ENCODE measurements at regions not wholly inside any gene's neighbourhood (a gene's known extent, or its start where the extent isn't known, plus 50 kb on each side); places are given as distances from the start of the nearest gene placed in this dataset.
A peak's percentile ranks its signal among the peaks of the same experiment; 100 is the strongest.

DNA sequence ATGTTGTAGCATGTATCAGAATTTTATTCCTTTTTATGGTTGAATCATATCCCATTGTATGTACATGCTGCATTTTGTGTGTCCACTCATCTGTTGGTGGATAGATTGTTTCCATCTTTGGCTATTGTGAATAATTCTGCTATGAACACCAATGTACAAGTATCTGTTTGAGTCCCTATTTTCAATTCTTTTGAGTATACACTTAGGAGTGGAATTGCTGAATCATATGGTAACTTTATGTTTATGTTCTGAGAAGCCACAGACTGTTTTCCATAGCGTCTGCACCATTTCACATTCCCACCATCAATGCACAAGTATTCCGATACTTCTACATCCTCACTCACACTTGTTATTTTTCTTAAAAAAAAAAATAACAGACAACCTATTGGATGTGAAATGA lies 91.5 kb downstream of the ARF6 start:
- Histone ChIP-seq H3K27me3 (no peaks in the 10 kb centered on the region), H3K4me1 (peaks cover 0 to 14% (median 3%) of the 10 kb centered on the region in 4 donors), H3K9me3 (no peaks in the 10 kb centered on the region), H3K36me3 (no peaks in the 10 kb centered on the region), H3K4me3 (no peak overlapping the region), H3K27ac (no peak overlapping the region)
- ATAC-seq (ENCODE audit: low FRiP score in 2 of 2) (no peak), DNase-seq (no peak)
- 86 to 88% methylated on average over 2 of the region's 2 CpGs for WGBS, 2 donors
- no peak for TF ChIP-seq POLR2A (IDR thresholded peaks at IDR 0.05)
- TF ChIP-seq, protein P1, sequence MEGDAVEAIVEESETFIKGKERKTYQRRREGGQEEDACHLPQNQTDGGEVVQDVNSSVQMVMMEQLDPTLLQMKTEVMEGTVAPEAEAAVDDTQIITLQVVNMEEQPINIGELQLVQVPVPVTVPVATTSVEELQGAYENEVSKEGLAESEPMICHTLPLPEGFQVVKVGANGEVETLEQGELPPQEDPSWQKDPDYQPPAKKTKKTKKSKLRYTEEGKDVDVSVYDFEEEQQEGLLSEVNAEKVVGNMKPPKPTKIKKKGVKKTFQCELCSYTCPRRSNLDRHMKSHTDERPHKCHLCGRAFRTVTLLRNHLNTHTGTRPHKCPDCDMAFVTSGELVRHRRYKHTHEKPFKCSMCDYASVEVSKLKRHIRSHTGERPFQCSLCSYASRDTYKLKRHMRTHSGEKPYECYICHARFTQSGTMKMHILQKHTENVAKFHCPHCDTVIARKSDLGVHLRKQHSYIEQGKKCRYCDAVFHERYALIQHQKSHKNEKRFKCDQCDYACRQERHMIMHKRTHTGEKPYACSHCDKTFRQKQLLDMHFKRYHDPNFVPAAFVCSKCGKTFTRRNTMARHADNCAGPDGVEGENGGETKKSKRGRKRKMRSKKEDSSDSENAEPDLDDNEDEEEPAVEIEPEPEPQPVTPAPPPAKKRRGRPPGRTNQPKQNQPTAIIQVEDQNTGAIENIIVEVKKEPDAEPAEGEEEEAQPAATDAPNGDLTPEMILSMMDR (IDR thresholded peaks at IDR 0.05): no peak
- TF ChIP-seq POLR2AphosphoS5 (IDR thresholded peaks at IDR 0.05): no peak
- TF ChIP-seq EP300 (IDR thresholded peaks at IDR 0.05): no peak

DNA sequence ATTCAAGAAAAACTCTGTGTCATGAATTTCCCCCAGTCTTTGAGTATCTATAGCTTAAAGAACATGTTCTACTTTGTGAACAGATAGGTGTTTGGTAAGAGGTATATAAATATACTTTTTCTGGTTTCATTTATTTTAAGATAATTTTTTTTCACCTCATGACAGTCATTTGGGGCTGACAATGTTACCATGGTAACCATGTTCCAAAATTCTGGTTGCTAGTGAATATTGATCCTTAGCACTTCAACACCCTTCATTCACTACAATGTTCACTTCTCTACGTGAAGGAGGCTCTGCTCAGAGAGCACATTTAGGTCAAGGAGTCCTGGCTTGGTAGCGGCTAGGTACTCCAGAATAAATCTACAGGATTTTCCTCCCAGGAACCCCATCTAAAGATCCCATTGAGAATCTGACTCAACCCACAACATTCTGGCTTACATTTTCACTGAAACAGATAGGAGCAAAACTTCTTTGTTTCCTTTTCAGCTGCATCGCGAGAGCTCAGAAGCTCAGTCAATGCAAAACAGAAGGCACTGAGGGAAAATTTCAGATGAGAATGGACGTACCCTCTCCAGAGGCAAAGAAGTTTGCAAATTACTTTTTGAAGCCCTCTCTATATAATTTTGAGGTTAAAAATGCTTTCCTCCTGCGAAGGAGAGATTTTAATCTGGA lies 93.6 kb downstream of the ARF6 start:
- no peaks in the 10 kb centered on the region for H3K27me3 ChIP-seq
- 64 to 76% methylated on average over 6 of the region's 6 CpGs for WGBS, 2 donors
- DNase-seq (no peak), ATAC-seq (ENCODE audit: low FRiP score in 2 of 2) (peak in 1 of 2 donors; percentile 11)
- no peak overlapping the region for H3K4me3 ChIP-seq
- H3K4me1 ChIP-seq: peaks cover 0 to 14% (median 3%) of the 10 kb centered on the region in 4 donors
- TF ChIP-seq, protein P1 (IDR thresholded peaks at IDR 0.05): no peak
- TF ChIP-seq EP300 (IDR thresholded peaks at IDR 0.05): no peak
- no peak for TF ChIP-seq POLR2AphosphoS5 (IDR thresholded peaks at IDR 0.05)
- TF ChIP-seq POLR2A (IDR thresholded peaks at IDR 0.05): no peak
- H3K9me3 ChIP-seq: no peaks in the 10 kb centered on the region
- H3K27ac ChIP-seq: peak overlapping the region in 2 of 4 donors; percentile 25 to 62
- no peaks in the 10 kb centered on the region for H3K36me3 ChIP-seq

DNA sequence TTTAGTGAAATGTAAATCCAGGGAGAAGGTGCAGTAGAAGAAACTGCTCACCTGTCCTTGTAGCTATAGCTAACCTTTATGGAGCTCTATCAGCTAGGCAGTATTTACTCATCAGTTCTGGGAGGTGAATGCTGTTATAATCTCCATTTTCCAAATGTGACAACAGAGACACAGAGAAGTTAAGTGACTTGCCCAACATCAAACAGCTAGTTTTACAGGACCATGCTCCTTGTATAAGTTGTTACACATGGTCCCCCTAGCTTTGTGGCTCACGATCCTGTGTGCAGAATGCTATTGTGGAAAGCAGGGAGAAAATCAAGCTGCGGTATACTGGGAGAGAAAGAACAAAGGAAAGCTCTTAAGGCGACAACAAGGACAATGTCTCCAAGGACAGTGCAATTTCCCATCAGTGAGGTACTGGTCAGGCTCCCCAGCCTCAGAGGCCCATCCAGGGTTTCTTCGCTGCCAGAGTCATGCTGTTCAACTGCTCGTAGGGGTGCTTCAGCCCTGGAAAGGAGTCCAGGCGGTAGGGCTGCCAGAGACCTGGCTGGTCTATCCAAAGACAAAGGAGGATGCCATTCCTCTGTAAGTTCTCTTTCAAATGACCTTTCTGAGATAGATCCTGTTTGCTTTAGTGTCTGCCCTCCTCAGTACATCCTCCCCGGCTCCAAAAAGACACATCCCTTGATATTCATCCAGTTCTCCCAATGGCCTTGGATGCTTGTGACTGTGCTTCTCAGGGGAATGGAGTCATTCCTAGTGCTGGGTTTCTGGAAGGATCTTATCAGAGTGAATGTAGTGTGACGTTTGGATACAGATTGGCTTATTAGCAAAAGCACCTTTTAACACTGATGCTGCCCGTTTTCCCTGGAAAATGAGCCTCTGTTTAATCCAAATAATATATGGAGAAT lies 95.5 kb downstream of the ARF6 start:
- Histone ChIP-seq H3K4me1 (peaks cover 0 to 6% (median 0%) of the 10 kb centered on the region in 4 donors), H3K4me3 (no peak overlapping the region), H3K9me3 (no peaks in the 10 kb centered on the region), H3K27me3 (no peaks in the 10 kb centered on the region), H3K36me3 (no peaks in the 10 kb centered on the region), H3K27ac (no peak overlapping the region)
- TF ChIP-seq, protein P1 (IDR thresholded peaks at IDR 0.05): no peak
- no peak for TF ChIP-seq POLR2AphosphoS5 (IDR thresholded peaks at IDR 0.05)
- no peak for TF ChIP-seq EP300 (IDR thresholded peaks at IDR 0.05)
- TF ChIP-seq POLR2A (IDR thresholded peaks at IDR 0.05): no peak
- WGBS, 2 donors: 89 to 91% methylated on average over 9 of the region's 9 CpGs
- DNase-seq (no peak), ATAC-seq (ENCODE audit: low FRiP score in 2 of 2) (no peak)

DNA sequence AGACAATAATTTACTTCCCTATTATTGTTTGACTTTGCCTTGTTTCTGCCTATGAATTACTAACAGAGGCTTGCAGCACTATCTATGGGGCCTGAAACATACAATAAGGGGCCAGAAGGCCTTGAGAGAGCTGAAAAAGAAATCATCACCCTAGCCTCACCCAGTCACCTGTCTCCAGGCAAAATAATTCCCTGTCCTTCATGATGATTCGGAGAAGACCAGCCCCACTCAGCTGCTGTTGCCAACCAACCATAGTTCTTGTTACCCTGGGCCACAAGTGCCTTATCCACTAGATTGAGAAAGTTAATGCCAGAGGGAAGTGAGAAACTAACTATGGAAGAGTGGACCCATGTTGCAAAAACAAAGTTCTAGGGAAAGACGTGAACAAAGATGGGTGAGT lies 97.1 kb downstream of the ARF6 start:
- 81 to 88% methylated on average over 2 of the region's 2 CpGs for WGBS, 2 donors
- Histone ChIP-seq H3K9me3 (no peaks in the 10 kb centered on the region), H3K27me3 (no peaks in the 10 kb centered on the region), H3K36me3 (no peaks in the 10 kb centered on the region), H3K27ac (no peak overlapping the region), H3K4me1 (peaks cover 0 to 6% (median 0%) of the 10 kb centered on the region in 4 donors), H3K4me3 (no peak overlapping the region)
- no peak for ATAC-seq (ENCODE audit: low FRiP score in 2 of 2)
- no peak for DNase-seq
- TF ChIP-seq POLR2AphosphoS5 (IDR thresholded peaks at IDR 0.05) (no peak), POLR2A (IDR thresholded peaks at IDR 0.05) (no peak), EP300 (IDR thresholded peaks at IDR 0.05) (no peak)
- TF ChIP-seq, protein P1 (IDR thresholded peaks at IDR 0.05): no peak
